Heart left ventricle (tissue), 13 donors: ENCODE measurements at regions not wholly inside any gene's neighbourhood (a gene's known extent, or its start where the extent isn't known, plus 50 kb on each side); places are given as distances from the start of the nearest gene placed in this dataset.

Source experiments
- POLR2A ChIP-seq, 2 donors: fragments of 450-650 bp; IDR thresholded peaks; one replicate each; pipeline ENCODE4 v1.6.1; 2017; ENCODE audit warnings: antibody characterized with exemption in 2 of 2, mild to moderate bottlenecking in 2 of 2, moderate library complexity in 2 of 2
- TF ChIP-seq, protein P1 (sequence below), 12 donors: fragments of 200-600 bp; sonication (generic) in 4 of 12; IDR thresholded peaks; one replicate each; pipeline versions ENCODE4 v1.5.0 to v1.8.0; 2018 to 2022; ENCODE audit warnings: antibody characterized with exemption in 12 of 12, mild to moderate bottlenecking in 5 of 12
- donor health status: ischemic (EF 13 %, LVEDD 7.1; RV severe dilation, severe dysfunction).
- donor health status: DM: no; HTN: yes; CAD: no.
- donor health status: DM: no; HTN: no; CAD: no.
- donor health status: ischemic (EF 25% LVEDD 6.9; RV normal size, moderate dysfunction).
- donor health status: ischemic (EF 25% LVEDD 5.7; RV mildly dilated, moderate dysfunction).
- donor health status: ischemic (EF 35%, LVEDD 5.7; RV mildly dilated, moderate dysfunction).
- donor health status: nonischemic (EF 11% LVEDD 7.7; RV severe dilation, severe dysfunction).
- donor health status: DM: yes; HTN: yes; CAD: no.
- donor health status: PGD.
- donor health status: ischemic (EF 29% LVEDD 5.4; RV normal size, mild dysfunction).
- donor health status: nonischemic (EF 23%, LVEDD 6.1; RV moderate dilation, normal function).

DNA sequence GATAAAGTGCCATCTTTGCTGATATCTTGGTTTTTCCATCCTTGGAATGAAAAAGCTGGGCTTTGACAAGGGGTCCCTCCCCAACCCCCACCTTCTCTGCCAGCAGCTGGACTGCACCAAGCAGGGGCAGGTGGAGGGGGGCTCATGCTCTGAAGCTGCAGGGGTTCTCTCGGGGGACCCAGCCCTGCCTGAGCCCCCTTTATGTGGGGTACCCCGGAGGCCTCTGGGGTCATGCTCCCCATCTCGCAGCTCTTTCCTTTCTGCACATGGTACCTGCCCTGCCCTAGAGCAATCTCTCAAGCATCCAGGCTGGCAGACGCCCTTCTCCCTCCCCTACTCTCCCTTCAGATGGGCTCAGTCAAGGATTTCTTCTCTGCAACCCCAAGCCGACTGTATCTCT, 146.7 kb upstream of the PTPN1 start:
- TF ChIP-seq, protein P1, sequence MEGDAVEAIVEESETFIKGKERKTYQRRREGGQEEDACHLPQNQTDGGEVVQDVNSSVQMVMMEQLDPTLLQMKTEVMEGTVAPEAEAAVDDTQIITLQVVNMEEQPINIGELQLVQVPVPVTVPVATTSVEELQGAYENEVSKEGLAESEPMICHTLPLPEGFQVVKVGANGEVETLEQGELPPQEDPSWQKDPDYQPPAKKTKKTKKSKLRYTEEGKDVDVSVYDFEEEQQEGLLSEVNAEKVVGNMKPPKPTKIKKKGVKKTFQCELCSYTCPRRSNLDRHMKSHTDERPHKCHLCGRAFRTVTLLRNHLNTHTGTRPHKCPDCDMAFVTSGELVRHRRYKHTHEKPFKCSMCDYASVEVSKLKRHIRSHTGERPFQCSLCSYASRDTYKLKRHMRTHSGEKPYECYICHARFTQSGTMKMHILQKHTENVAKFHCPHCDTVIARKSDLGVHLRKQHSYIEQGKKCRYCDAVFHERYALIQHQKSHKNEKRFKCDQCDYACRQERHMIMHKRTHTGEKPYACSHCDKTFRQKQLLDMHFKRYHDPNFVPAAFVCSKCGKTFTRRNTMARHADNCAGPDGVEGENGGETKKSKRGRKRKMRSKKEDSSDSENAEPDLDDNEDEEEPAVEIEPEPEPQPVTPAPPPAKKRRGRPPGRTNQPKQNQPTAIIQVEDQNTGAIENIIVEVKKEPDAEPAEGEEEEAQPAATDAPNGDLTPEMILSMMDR (IDR thresholded peaks at IDR 0.05): no peak
- TF ChIP-seq POLR2A (IDR thresholded peaks at IDR 0.05): no peak
